IgD-negative memory B cell (primary cell): ENCODE measurements at regions not wholly inside any gene's neighbourhood (a gene's known extent, or its start where the extent isn't known, plus 50 kb on each side); places are given as distances from the start of the nearest gene placed in this dataset.
"Not testable (repeated sequence)": the region's sequence is repeated elsewhere in the genome, so short reads cannot be mapped to it uniquely, and the experiment has no call there.

Experiments used
- H3K27ac Mint-ChIP-seq, 3 donors: one replicate each; pipeline ENCODE4 v1.8.0; 2020 to 2022; ENCODE audit warnings: mild to moderate bottlenecking in 3 of 3, mixed read lengths in 3 of 3, moderate library complexity in 1 of 3
- H3K27me3 Mint-ChIP-seq: one replicate; pipeline ENCODE4 v1.8.0; 2021; ENCODE audit warnings: mixed read lengths
- H3K36me3 Mint-ChIP-seq: one replicate; pipeline ENCODE4 v1.8.0; 2020; ENCODE audit warnings: mild to moderate bottlenecking, mixed read lengths
- H3K4me1 Mint-ChIP-seq, 3 donors: one replicate each; pipeline ENCODE4 v1.8.0; 2020 to 2022; ENCODE audit warnings: mixed read lengths in 3 of 3, mild to moderate bottlenecking in 1 of 3
- H3K4me3 Mint-ChIP-seq, 4 donors: one replicate each; pipeline ENCODE4 v1.8.0; 2020 to 2022; ENCODE audit warnings: mild to moderate bottlenecking in 4 of 4, mixed read lengths in 4 of 4, moderate library complexity in 3 of 4
- H3K9me3 Mint-ChIP-seq, 3 donors: one replicate each; pipeline ENCODE4 v1.8.0; 2020 to 2021; ENCODE audit warnings: mixed read lengths in 3 of 3, mild to moderate bottlenecking in 1 of 3

DNA sequence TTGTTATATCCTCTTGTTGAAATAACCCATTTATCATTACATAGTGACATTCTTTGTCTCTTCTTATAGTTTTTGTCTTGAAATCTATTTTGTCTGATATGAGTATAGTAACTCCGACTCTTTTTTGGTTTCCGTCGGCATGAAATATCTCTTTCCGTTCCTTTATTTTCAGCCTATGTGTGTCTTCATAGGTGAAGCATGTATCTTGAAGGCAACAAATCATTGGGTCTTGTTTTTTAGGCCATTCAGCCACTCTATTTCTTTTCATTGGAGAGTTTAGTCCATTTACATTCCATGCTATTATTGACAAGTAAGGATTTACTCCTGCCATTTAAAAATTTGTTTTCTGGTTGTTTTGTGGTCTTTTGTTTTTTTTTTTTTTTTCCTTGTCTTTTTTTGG, 441.9 kb upstream of the KAZN start:
- no peak overlapping the region for H3K4me3 Mint-ChIP-seq
- H3K36me3 Mint-ChIP-seq = peaks cover 4% of the 10 kb centered on the region
- peaks cover 5 to 20% (median 12%) of the 10 kb centered on the region in 3 donors for H3K9me3 Mint-ChIP-seq
- H3K27me3 Mint-ChIP-seq = peaks cover 5% of the 10 kb centered on the region
- H3K27ac Mint-ChIP-seq = no peak overlapping the region
- no peaks in the 10 kb centered on the region for H3K4me1 Mint-ChIP-seq

DNA sequence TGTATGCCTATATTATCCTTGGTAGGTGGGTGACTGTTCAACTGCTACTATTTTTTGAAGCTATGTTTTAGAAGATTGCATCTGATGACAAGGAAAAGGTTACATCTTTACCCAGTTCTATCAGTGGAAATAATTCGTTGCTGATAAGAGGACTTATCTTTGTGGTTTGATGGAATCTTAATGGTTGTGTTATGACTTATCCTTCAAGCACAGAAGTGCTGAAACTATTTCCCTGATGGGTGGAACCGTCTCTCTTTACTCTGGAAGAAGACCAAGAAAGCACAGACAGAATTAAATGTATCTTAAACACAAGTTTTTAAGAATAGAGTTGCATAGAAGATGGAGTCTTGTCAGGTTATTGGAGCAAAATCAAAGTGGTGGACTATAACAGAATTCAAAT, 437.7 kb upstream of the KAZN start:
- Mint-ChIP-seq H3K27me3 (peaks cover 3% of the 10 kb centered on the region), H3K9me3 (peaks cover 8 to 18% (median 16%) of the 10 kb centered on the region in 3 donors), H3K36me3 (peaks cover 4% of the 10 kb centered on the region), H3K4me3 (no peak overlapping the region), H3K27ac (no peak overlapping the region), H3K4me1 (no peaks in the 10 kb centered on the region)

DNA sequence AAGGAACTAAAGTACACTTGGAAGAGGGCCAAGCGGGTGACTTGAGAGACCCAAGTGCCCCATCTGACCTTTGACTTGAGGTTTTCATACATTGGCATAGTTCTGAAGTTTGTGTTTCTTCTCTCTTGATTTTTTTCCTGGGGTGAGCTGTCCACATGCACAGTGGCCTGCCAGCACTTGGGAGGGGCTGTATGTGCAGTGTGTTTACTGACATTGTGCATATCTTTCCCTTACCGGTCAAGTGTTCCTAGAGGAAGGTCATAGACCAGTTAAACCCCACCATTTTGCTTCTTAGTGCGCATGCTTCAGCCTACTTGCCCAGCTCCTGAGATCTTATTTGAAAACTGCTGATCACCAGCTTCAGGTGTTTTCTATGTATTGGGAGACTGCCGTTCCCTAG, 435.2 kb upstream of the KAZN start:
- H3K4me1 Mint-ChIP-seq = no peaks in the 10 kb centered on the region
- no peaks in the 10 kb centered on the region for H3K27me3 Mint-ChIP-seq
- H3K4me3 Mint-ChIP-seq = peak overlapping the region in 1 of 4 donors; percentile 41
- H3K27ac Mint-ChIP-seq = no peak overlapping the region
- peaks cover 3 to 9% (median 5%) of the 10 kb centered on the region in 3 donors for H3K9me3 Mint-ChIP-seq
- H3K36me3 Mint-ChIP-seq = peaks cover 2% of the 10 kb centered on the region

DNA sequence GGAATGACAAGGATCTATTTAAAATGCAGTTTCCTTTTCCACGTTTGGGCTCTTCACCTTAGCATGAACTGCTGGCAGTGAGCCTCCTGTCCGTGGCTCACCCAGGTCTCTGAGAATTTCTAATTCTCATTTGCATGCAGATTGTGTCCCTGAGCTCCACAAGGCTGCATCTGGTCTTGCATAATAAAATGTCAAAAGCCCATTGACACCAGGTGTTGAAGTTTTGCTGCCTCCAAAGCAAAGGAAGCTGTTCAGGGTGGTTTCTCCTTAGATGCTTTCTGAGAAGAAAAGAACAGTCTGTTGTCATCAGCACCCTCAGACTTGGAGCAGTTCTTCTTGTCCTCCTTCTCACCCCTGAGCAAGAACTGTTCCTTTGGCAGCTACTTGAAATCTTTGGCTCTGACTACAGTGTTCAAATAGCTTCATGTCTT, 433.1 kb upstream of the KAZN start:
- H3K36me3 Mint-ChIP-seq = peaks cover 2% of the 10 kb centered on the region
- peaks cover 0 to 6% (median 5%) of the 10 kb centered on the region in 3 donors for H3K9me3 Mint-ChIP-seq
- H3K4me3 Mint-ChIP-seq = peak overlapping the region in 1 of 4 donors; percentile 10
- H3K27me3 Mint-ChIP-seq = no peaks in the 10 kb centered on the region
- no peaks in the 10 kb centered on the region for H3K4me1 Mint-ChIP-seq
- H3K27ac Mint-ChIP-seq = no peak overlapping the region

DNA sequence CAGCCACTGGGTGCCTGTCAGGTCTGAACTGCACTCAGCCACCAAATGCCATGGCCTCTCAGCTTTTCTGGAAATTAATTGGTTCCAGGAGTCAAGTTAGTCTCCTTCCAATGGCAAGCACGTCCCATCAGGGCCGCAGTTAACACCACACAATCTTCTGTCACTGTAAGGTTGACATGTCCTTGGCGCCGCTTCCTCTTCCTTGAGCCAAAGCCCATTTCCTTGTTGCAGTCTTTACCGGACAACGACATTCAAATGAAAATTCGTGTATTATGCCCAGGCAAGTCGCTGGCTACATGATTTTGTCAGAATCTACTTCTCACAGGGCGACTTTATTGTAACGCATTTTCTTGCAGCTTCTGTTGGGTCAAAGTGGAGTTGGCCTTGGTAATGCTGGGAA, 430.6 kb upstream of the KAZN start:
- Mint-ChIP-seq H3K4me3 (no peak overlapping the region), H3K27ac (no peak overlapping the region), H3K4me1 (no peaks in the 10 kb centered on the region), H3K27me3 (no peaks in the 10 kb centered on the region), H3K36me3 (no peaks in the 10 kb centered on the region), H3K9me3 (peaks cover 3 to 8% (median 6%) of the 10 kb centered on the region in 3 donors)

DNA sequence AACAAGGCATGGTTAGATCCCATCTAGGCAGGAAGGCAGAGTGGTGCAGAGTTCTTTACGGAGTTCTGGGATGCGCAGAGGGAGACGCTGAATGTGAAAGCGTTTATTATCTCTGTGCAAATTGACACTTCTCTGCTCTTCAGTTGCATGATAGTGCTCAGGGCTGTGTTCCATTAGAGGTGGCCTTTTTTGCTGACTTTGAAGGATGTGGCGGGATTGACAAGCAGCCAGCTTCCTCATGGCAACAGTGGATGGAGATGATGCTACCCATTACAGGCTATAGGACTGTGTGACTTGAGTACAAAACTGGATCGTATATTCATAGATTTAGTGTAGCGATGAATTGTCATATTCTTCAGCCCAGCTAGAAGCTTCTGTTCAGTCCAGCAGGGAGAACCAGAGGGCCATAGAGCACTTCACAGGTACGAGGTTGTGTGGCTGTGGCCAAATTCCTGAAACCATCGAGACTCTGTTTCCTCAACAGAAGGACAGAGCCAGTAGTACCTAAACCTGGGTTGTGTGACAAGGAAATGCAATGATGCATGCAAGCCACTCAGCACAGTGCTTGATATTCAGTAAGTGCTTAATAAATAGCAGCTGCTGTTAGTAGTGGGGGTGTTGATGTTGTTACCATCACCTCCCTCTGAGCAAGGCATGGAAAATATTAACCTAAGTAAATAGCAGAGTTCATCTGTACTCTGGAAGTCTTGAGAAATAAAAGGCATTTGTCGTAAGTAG, 430.0 kb upstream of the KAZN start:
- Mint-ChIP-seq H3K27me3 (no peaks in the 10 kb centered on the region), H3K9me3 (peaks cover 4 to 7% (median 6%) of the 10 kb centered on the region in 3 donors), H3K4me3 (no peak overlapping the region), H3K4me1 (no peaks in the 10 kb centered on the region), H3K36me3 (no peaks in the 10 kb centered on the region), H3K27ac (no peak overlapping the region)

DNA sequence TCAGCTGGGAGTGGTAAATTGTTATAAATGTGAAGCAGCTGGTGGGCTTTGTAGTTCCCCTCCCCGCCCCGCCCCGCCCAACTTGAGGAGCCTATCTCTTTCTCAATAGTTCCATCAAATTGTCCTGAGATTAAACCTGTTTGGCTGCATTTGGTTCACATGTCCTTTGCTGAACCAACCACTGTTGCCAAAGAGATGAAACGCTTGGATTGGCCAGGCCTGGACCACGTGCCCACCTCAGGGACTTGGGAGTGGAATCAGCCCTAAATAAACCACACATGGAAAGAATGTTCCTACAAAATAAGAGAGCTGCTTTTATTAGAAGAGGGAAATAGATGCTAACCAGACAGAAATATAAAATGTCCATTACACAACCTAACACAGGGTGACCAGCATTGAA, 424.9 kb upstream of the KAZN start:
- Mint-ChIP-seq H3K4me1 (no peaks in the 10 kb centered on the region), H3K4me3 (no peak overlapping the region), H3K36me3 (no peaks in the 10 kb centered on the region), H3K9me3 (peaks cover 2 to 7% (median 7%) of the 10 kb centered on the region in 3 donors), H3K27me3 (no peaks in the 10 kb centered on the region), H3K27ac (no peak overlapping the region)

DNA sequence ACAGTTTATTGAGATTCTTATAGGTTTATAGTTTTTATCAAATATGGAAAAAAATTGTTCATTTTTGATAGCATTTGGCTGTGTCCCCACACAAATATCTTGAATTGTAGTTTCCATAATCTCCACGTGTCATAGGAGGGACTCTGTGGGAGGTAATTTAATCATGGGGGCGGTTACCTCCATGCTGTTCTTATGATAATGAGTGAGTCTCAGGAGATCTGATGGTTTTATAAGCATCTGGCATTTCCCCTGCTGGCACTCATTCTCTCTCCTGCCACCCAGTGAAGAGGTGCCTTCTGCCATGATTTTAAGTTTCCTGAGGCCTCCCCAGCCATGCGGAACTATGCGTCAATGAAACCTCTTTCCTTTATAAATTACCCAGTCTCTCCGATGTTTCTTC, 420.6 kb upstream of the KAZN start:
- not testable (repeated sequence) for H3K36me3 Mint-ChIP-seq, H3K4me3 Mint-ChIP-seq, H3K27me3 Mint-ChIP-seq, H3K4me1 Mint-ChIP-seq, H3K9me3 Mint-ChIP-seq, H3K27ac Mint-ChIP-seq

DNA sequence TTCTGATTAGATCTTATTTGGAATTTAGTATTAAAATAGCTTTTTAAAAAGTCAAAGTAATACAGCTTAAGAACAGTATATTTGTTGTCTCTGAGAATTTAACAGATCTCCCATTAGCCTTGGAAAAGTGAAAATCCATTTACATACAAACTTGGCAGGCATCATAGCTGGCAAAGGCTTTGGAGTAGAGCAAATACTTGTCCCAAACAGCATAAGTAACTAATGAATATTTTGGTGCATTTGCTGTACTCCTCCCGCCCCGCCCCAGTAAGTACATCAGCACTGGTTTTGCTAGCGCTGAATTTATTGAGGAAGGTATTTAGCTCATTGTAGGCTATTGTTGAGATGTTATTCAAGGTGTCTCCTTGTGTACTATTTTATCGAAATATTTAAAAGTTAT, 417.7 kb upstream of the KAZN start:
- peaks cover 0 to 1% (median 0%) of the 10 kb centered on the region in 3 donors for H3K4me1 Mint-ChIP-seq
- no peak overlapping the region for H3K27ac Mint-ChIP-seq
- no peak overlapping the region for H3K4me3 Mint-ChIP-seq
- peaks cover 6% of the 10 kb centered on the region for H3K27me3 Mint-ChIP-seq
- H3K36me3 Mint-ChIP-seq = no peaks in the 10 kb centered on the region
- peaks cover 0 to 2% (median 0%) of the 10 kb centered on the region in 3 donors for H3K9me3 Mint-ChIP-seq

DNA sequence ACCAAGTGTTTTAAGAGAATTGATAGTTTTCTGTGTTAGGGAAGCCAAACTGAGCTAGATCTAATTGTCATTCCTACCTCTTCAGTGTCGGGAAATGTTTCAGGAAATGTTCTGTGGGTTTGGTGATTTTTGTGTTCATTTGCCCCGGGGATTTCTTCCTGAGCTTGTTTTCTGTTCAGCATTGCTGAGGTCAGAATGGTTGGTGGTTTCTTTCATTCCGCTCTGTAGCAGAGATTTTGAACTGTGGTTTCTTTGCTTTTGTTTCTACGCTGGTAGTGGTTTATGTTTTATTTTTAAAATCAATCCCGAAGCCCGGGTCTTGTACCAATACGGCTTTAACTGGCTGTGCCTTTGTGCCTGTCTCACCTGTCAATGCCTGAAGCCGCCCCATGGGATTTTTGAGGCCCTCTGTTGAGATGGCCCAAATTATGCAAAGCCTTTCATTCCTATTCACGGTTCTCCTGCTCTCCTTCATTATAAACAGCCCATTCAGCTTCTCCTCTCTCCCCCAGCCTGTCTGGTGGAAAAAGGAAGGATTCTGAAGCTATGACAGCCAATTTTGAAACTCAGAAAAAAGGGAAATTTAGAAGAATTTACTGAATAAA, 417.2 kb upstream of the KAZN start:
- H3K4me1 Mint-ChIP-seq = peaks cover 0 to 1% (median 0%) of the 10 kb centered on the region in 3 donors

DNA sequence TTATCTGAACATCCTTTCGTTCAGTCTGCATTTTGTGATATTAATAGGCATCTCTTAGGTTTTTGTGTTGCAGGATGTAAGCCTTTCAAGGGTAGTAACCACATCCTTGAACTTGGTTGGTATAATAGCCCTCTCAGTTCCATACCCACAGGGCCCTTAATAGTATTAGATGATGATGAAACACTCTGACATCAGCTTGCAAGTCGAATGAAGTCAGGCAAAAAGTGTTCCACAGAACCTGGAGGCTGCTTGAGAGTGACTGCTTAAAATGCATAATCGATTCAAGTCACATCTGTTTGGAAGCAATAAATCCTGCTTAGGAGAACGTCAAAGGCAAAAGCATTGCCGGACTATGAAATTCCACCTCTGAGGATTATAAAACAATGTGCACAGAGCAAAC, 415.6 kb upstream of the KAZN start:
- Mint-ChIP-seq H3K27me3 (peaks cover 6% of the 10 kb centered on the region), H3K36me3 (no peaks in the 10 kb centered on the region), H3K27ac (no peak overlapping the region), H3K4me3 (no peak overlapping the region), H3K4me1 (peaks cover 0 to 1% (median 0%) of the 10 kb centered on the region in 3 donors), H3K9me3 (peaks cover 0 to 2% (median 0%) of the 10 kb centered on the region in 3 donors)

More for the DNA sequence above, 417.2 kb upstream of the KAZN start:
- peaks cover 0 to 2% (median 0%) of the 10 kb centered on the region in 3 donors for H3K9me3 Mint-ChIP-seq
- no peak overlapping the region for H3K27ac Mint-ChIP-seq
- H3K36me3 Mint-ChIP-seq = no peaks in the 10 kb centered on the region
- no peak overlapping the region for H3K4me3 Mint-ChIP-seq
- H3K27me3 Mint-ChIP-seq = peaks cover 6% of the 10 kb centered on the region

DNA sequence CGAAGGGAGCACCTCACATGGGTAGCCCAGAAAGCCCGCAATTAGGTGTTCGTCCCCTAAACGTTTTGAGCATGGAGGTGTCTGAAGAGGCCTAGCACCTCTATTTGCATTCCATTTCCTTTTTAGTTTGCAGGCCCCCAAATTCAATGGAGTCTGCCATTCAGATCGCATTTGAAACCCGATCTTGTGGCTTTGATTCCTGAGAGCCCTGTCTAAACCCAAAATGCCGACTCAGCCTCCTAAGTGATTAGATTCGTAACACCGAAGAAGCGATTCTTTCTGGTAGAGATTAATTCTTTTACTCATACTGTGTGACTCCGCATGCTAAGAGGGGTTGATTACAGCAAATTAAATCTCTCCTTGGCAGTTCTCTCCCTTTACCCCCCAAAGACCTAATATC, 415.2 kb upstream of the KAZN start:
- H3K4me3 Mint-ChIP-seq = no peak overlapping the region
- peaks cover 0 to 1% (median 0%) of the 10 kb centered on the region in 3 donors for H3K4me1 Mint-ChIP-seq
- peaks cover 0 to 2% (median under 1%) of the 10 kb centered on the region in 3 donors for H3K9me3 Mint-ChIP-seq
- H3K27ac Mint-ChIP-seq = no peak overlapping the region
- no peaks in the 10 kb centered on the region for H3K36me3 Mint-ChIP-seq
- peaks cover 6% of the 10 kb centered on the region for H3K27me3 Mint-ChIP-seq

DNA sequence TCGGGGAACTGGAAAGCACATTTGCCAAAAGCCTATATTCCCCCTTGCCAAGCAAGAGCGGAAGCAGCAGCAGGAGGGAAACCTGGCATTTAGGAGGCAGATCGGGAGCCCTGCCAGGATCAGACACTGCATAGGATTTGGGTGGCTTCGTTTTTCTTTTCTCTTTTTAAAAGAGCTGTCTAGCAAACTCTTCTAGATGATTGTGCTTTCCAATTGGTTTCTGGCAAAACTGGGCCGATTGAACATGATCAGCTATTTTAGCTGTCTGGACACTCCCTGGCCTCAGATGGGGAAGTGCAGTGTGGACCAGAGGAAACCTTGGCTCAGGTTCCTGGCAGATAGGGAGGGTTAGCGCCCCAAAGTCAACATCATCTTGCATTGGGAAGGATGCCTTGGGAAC, 414.0 kb upstream of the KAZN start:
- Mint-ChIP-seq H3K9me3 (peaks cover 0 to 2% (median 2%) of the 10 kb centered on the region in 3 donors), H3K27ac (no peak overlapping the region), H3K27me3 (peaks cover 5% of the 10 kb centered on the region), H3K36me3 (no peaks in the 10 kb centered on the region), H3K4me1 (peaks cover 0 to 1% (median 0%) of the 10 kb centered on the region in 3 donors), H3K4me3 (no peak overlapping the region)

DNA sequence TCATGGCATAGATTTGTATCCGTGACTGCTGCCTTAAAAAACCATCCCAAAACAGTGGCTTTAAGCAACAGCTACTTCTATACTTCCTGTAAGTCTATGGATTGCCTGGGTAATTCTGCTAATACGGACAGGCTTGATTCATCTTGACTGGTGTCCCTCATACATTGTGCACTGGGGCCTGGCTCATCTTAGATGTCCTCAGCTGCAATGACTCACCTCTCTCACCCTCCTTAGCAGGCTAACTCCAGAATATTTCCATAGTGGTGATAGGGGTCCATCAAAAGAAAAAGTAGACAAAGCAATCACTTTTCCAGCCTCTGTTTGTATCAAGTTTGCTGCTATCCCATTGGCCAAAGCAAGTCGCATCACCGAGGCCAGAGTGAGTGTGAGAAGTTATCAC, 409.1 kb upstream of the KAZN start:
- Mint-ChIP-seq H3K27me3 (no peaks in the 10 kb centered on the region), H3K27ac (no peak overlapping the region), H3K4me3 (no peak overlapping the region), H3K36me3 (no peaks in the 10 kb centered on the region), H3K4me1 (no peaks in the 10 kb centered on the region), H3K9me3 (peaks cover 0 to 2% (median 2%) of the 10 kb centered on the region in 3 donors)

DNA sequence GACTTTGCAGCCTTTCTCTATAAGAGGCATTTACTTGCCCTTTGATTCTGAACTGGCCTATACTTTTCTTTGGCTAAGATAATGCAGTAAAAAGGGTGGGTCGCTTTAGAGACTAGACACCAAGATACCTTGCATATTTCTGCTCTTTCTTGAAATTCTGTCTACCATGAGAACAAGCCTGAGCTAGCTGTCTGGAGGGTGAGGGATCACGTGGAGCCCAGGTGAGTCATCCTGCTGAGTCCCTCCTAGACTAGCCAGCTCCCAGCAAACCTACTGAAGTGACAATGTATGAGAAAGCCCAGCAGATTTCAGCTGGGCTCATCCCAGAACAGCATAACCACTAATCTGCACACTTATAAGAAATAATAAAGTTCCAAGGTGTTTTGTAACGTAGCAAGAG, 408.0 kb upstream of the KAZN start:
- Mint-ChIP-seq H3K27ac (no peak overlapping the region), H3K4me1 (no peaks in the 10 kb centered on the region), H3K27me3 (no peaks in the 10 kb centered on the region), H3K9me3 (peaks cover 0 to 2% (median 2%) of the 10 kb centered on the region in 3 donors), H3K4me3 (no peak overlapping the region), H3K36me3 (no peaks in the 10 kb centered on the region)

DNA sequence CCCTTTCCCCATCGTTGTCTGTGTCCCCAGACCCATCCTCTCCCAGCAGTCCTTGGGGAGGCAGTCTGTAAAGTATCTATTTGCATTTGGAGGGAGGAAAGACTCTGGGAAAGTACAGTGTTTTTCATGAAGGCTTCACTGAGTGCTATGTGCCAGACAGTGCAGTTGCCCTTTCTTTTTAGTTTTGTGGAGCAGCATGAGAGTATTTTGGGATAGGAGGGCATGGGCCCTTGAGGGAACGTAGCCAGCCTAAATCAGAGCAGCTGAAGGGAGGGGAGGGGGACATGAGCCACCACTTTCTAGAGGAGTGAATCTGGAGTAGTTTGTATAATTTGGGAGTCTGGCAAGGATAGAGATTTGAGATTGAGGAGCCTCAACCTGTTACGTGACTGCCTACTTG, 404.0 kb upstream of the KAZN start:
- Mint-ChIP-seq H3K9me3 (peaks cover 0 to 2% (median 0%) of the 10 kb centered on the region in 3 donors), H3K27me3 (no peaks in the 10 kb centered on the region), H3K36me3 (no peaks in the 10 kb centered on the region), H3K4me3 (no peak overlapping the region), H3K27ac (no peak overlapping the region), H3K4me1 (no peaks in the 10 kb centered on the region)
